ENCODE measurements at regions not wholly inside any gene's neighbourhood (a gene's known extent, or its start where the extent isn't known, plus 50 kb on each side); places are given as distances from the start of the nearest gene placed in this dataset.

DNA sequence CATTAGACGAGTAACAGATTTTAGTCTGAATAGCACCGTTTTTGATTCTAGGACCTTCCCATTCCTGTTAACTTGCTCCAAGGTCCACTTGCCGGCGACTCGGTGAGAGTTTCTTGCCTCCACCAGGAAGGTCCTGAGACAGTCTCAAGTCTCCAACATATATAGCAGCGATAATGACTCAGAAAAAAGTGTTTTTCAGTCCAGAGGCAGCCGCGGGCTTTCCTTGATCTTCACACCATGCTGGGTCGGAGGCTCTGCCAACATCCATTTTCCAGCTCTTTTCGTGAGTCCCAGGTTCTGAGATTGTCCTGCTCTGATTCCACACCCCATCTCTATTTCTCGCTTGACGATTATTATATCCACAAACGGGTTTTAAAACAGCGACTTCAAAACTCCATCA, 170.5 kb downstream of the GPX5 start:
- no peaks in the 10 kb centered on the region for H3K36me3 ChIP-seq (ENCODE audit: control insufficient read depth, insufficient read depth, low read length)
- H3K27me3 ChIP-seq (ENCODE audit: control insufficient read depth, insufficient read depth, low read length) = peaks cover 45% of the 10 kb centered on the region
- H3K4me3 ChIP-seq (ENCODE audit: low read depth, low read length) = no peak overlapping the region
- DNase-seq (ENCODE audit: low read depth) = no peak
- TF ChIP-seq, protein P1, sequence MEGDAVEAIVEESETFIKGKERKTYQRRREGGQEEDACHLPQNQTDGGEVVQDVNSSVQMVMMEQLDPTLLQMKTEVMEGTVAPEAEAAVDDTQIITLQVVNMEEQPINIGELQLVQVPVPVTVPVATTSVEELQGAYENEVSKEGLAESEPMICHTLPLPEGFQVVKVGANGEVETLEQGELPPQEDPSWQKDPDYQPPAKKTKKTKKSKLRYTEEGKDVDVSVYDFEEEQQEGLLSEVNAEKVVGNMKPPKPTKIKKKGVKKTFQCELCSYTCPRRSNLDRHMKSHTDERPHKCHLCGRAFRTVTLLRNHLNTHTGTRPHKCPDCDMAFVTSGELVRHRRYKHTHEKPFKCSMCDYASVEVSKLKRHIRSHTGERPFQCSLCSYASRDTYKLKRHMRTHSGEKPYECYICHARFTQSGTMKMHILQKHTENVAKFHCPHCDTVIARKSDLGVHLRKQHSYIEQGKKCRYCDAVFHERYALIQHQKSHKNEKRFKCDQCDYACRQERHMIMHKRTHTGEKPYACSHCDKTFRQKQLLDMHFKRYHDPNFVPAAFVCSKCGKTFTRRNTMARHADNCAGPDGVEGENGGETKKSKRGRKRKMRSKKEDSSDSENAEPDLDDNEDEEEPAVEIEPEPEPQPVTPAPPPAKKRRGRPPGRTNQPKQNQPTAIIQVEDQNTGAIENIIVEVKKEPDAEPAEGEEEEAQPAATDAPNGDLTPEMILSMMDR (IDR thresholded peaks at IDR 0.05; ENCODE audit: insufficient read depth, low read length, poor library complexity, severe bottlenecking) = no peak

DNA sequence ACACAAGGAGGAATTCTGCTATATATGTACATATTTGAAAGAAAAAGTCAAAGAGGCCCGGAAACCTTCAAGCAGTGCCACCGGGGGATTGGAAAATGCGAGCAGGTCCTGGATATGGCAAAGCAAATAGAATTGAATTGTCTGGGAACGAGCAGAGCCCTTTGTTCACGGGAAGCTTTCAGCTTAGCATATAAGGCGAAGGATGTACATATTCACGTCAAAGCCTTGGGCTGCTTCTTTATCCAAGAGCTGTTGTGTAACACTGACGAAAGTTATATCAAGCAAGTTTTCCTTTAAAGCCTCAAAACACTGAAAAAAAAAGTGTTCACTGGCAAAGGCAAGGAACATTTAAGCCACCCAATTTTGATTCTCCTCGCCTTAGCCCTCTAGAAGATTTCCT, 171.0 kb downstream of the GPX5 start:
- no peak for DNase-seq (ENCODE audit: low read depth)
- Histone ChIP-seq H3K36me3 (ENCODE audit: control insufficient read depth, insufficient read depth, low read length) (no peaks in the 10 kb centered on the region), H3K27me3 (ENCODE audit: control insufficient read depth, insufficient read depth, low read length) (peaks cover 45% of the 10 kb centered on the region), H3K4me3 (ENCODE audit: low read depth, low read length) (no peak overlapping the region)
- TF ChIP-seq, protein P1 (IDR thresholded peaks at IDR 0.05; ENCODE audit: insufficient read depth, low read length, poor library complexity, severe bottlenecking) = no peak

DNA sequence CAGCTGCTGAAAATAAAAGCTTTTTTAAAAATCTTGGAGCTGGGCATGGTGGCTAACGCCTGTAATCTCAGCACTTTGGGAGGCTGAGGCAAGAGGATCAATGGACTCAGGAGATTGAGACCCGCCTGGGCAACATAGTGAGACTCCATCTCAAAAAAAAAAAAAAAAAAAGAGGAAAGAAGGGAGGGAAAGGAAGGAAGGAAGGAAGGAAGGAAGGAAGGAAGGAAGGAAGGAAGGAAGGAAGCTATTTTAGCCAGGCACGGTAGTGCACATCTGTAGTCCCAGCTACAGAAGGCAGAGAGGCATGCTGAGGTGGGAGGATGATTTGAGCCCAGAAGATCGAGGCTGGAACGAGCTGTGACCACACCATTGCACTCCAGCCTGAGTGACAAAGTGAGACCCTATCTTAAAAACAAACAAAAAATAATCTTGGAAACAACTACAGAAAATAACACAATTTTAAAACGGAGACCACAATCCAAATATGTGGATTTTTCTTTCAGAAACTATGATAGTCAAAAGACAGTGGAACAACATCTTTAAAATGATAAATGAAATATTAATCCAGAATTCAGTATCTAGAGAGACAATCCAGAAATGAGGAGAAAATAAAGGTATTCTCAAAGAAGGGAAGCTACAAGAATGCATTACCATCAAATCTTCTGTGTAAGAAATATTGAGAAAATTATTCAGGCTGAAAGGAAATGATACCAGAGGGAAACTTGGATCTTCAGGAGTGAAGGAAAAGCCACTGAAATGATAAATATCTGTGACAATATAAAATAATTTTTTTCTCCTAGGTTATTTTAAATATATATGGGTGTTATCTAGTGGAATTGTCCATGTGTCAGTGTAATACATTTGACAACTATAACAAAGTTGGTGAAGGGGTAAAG, 182.0 kb downstream of the GPX5 start:
- no peaks in the 10 kb centered on the region for H3K36me3 ChIP-seq (ENCODE audit: control insufficient read depth, insufficient read depth, low read length)
- TF ChIP-seq, protein P1 (IDR thresholded peaks at IDR 0.05; ENCODE audit: insufficient read depth, low read length, poor library complexity, severe bottlenecking) = no peak
- H3K27me3 ChIP-seq (ENCODE audit: control insufficient read depth, insufficient read depth, low read length) = peaks cover 5% of the 10 kb centered on the region
- H3K4me3 ChIP-seq (ENCODE audit: low read depth, low read length) = no peak overlapping the region
- no peak for DNase-seq (ENCODE audit: low read depth)

DNA sequence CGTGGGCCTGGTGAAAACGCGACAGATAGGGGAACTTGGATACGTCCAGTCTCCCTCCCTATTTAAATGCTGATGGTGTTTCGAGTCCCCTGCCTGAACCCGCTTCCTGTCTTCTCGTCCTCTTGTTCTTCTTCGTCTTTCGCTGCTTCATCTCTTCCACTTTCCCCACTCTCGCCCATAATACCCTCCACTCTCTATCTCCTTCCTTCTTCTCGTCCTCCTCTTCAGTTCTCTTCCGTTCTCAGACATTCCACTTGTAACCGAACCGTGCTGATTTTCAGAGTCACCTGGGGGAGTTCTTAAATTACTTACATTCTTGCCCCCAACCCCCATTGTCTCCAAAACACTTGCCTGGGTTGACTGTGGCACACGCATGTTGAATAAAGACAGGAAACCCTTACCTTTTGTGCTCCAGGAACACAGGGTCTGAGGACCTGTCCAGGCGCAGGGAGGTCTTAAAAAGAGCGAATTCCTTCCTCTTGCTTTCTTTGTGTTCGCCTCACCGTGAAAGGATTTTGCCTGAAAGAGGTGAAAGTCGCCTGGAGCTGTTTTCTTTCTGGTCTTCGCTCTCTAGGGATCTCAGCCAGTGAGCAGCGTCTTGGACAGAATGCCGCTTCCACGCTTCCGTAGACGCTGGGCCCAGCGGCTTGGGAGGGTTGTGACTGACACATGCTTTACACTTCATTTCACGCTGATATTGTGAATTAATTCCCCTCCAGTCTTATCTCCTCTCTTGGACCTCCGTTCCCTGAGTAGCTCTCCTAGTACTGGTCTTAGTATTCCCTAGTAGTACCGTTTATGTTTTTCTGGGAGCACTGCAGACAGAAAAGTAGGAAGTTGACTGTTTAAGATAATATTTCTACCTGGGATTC, 184.0 kb downstream of the GPX5 start:
- Histone ChIP-seq H3K36me3 (ENCODE audit: control insufficient read depth, insufficient read depth, low read length) (no peaks in the 10 kb centered on the region), H3K4me3 (ENCODE audit: low read depth, low read length) (peak overlapping the region; percentile 10), H3K27me3 (ENCODE audit: control insufficient read depth, insufficient read depth, low read length) (peaks cover 5% of the 10 kb centered on the region)
- DNase-seq (ENCODE audit: low read depth) = no peak
- TF ChIP-seq, protein P1 (IDR thresholded peaks at IDR 0.05; ENCODE audit: insufficient read depth, low read length, poor library complexity, severe bottlenecking) = no peak

DNA sequence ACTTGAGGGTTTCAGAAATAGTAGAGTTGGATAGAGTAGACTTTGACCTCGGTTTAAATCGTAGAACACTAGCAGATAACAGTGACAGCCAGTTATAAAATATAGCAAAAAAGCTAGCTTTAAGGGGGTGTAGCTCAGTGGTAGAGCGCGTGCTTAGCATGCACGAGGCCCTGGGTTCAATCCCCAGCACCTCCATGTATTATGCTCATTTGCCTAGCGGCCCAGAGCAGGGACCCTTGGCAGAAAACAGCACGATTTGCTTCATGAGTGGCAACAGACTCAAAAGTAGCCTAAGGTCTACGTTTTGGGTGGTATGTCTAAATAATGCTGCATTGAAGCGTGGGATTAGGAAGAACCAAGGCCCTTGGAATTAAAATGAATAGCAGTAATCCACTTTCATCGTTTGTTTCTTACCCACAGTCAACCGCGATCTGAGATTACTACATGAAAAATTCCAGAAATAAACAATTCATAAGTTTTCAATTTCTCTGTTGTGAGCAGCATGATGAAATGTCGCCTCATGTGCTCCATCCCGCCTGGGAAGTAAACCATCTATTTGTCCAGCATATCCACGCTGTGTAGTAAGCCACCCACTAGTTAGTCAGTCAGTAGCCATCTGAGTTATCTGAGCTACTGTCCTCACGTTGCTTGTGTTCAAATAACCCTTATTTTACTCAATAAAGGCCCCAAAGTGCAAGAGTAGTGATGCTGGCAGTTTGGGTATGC, 184.9 kb downstream of the GPX5 start:
- Histone ChIP-seq H3K27me3 (ENCODE audit: control insufficient read depth, insufficient read depth, low read length) (peaks cover 5% of the 10 kb centered on the region), H3K4me3 (ENCODE audit: low read depth, low read length) (no peak overlapping the region), H3K36me3 (ENCODE audit: control insufficient read depth, insufficient read depth, low read length) (no peaks in the 10 kb centered on the region)
- no peak for DNase-seq (ENCODE audit: low read depth)
- TF ChIP-seq, protein P1 (IDR thresholded peaks at IDR 0.05; ENCODE audit: insufficient read depth, low read length, poor library complexity, severe bottlenecking) = no peak

Measured in kidney epithelial cell (primary cell).